GM12892 (cell line): ENCODE measurements at regions not wholly inside any gene's neighbourhood (a gene's known extent, or its start where the extent isn't known, plus 50 kb on each side); places are given as distances from the start of the nearest gene placed in this dataset.

ENCODE experiments used
- POLR2A ChIP-seq: IDR thresholded peaks from 2 replicates; pipeline ENCODE4 v1.6.1; 2011; ENCODE audit warnings: low read depth, low read length, control low read depth
- POLR2AphosphoS5 ChIP-seq: IDR thresholded peaks from 2 replicates; pipeline ENCODE4 v1.6.1; 2011; ENCODE audit warnings: low read depth, low read length, control low read depth
- TAF1 ChIP-seq: IDR thresholded peaks from 2 replicates; pipeline ENCODE4 v1.6.1; 2011; ENCODE audit warnings: low read depth, mild to moderate bottlenecking, control low read depth, low read length, borderline replicate concordance

DNA sequence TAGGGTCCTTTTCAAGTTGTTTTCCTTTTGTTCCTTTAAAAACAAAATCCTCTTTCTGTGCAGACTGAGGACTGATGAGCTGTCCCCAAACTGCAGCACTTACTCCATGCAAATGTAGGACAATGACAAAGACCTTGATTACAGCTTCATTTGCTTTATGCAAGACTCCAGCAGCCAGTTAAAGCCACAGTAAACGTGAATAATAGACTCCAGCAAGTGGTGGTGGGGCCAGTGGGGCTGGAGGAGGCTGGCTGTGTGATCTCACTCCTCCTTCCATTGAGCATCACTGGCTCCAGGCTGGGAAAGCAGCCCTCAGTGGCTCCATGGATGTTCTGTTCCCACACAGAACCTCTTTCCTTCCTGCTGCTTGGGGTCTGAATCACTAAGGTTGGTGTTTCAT lies 306.0 kb upstream of the CELF4 start:
- TF ChIP-seq POLR2A (no peak), POLR2AphosphoS5 (no peak), TAF1 (no peak)
